ENCODE measurements at regions not wholly inside any gene's neighbourhood (a gene's known extent, or its start where the extent isn't known, plus 50 kb on each side); places are given as distances from the start of the nearest gene placed in this dataset.

DNA sequence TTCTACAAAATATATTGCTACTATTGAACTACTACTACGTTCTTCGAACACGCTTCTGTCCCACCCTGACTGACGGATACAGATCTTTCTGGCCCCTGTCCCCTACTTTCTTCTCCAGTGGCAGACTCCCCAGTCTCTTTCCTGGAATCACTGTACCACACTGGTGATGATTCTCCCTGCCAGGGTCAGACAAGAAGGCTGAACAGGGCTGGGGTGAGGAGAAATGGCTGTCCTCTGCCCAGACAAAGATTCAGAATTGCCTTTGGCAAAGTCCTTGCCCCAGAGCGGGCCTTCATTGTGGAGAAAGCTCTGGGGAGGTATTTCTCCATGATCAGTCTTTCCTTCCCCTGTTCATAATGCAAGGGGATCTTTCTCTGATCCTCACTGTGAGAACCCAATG, 1417.1 kb downstream of the BRD1 start:
- no peak for TF ChIP-seq SP1 (IDR thresholded peaks at IDR 0.05; ENCODE audit: low read depth)
- TF ChIP-seq SIN3A (IDR thresholded peaks at IDR 0.05; ENCODE audit: low read depth) = no peak
- TF ChIP-seq, protein P1, sequence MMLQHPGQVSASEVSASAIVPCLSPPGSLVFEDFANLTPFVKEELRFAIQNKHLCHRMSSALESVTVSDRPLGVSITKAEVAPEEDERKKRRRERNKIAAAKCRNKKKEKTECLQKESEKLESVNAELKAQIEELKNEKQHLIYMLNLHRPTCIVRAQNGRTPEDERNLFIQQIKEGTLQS (IDR thresholded peaks at IDR 0.05) = no peak
- TF ChIP-seq RAD21 (IDR thresholded peaks at IDR 0.05; ENCODE audit: low read depth) = no peak
- TF ChIP-seq, protein P2, sequence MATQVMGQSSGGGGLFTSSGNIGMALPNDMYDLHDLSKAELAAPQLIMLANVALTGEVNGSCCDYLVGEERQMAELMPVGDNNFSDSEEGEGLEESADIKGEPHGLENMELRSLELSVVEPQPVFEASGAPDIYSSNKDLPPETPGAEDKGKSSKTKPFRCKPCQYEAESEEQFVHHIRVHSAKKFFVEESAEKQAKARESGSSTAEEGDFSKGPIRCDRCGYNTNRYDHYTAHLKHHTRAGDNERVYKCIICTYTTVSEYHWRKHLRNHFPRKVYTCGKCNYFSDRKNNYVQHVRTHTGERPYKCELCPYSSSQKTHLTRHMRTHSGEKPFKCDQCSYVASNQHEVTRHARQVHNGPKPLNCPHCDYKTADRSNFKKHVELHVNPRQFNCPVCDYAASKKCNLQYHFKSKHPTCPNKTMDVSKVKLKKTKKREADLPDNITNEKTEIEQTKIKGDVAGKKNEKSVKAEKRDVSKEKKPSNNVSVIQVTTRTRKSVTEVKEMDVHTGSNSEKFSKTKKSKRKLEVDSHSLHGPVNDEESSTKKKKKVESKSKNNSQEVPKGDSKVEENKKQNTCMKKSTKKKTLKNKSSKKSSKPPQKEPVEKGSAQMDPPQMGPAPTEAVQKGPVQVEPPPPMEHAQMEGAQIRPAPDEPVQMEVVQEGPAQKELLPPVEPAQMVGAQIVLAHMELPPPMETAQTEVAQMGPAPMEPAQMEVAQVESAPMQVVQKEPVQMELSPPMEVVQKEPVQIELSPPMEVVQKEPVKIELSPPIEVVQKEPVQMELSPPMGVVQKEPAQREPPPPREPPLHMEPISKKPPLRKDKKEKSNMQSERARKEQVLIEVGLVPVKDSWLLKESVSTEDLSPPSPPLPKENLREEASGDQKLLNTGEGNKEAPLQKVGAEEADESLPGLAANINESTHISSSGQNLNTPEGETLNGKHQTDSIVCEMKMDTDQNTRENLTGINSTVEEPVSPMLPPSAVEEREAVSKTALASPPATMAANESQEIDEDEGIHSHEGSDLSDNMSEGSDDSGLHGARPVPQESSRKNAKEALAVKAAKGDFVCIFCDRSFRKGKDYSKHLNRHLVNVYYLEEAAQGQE (IDR thresholded peaks at IDR 0.05; ENCODE audit: low read depth) = no peak
- TF ChIP-seq EZH2 (IDR thresholded peaks at IDR 0.05) = no peak
- no peak for TF ChIP-seq CEBPB (IDR thresholded peaks at IDR 0.05; ENCODE audit: low read depth)
- TF ChIP-seq, protein P3, sequence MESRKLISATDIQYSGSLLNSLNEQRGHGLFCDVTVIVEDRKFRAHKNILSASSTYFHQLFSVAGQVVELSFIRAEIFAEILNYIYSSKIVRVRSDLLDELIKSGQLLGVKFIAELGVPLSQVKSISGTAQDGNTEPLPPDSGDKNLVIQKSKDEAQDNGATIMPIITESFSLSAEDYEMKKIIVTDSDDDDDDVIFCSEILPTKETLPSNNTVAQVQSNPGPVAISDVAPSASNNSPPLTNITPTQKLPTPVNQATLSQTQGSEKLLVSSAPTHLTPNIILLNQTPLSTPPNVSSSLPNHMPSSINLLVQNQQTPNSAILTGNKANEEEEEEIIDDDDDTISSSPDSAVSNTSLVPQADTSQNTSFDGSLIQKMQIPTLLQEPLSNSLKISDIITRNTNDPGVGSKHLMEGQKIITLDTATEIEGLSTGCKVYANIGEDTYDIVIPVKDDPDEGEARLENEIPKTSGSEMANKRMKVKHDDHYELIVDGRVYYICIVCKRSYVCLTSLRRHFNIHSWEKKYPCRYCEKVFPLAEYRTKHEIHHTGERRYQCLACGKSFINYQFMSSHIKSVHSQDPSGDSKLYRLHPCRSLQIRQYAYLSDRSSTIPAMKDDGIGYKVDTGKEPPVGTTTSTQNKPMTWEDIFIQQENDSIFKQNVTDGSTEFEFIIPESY (IDR thresholded peaks at IDR 0.05; ENCODE audit: extremely low read depth, insufficient replicate concordance, low read length) = no peak
- no peak for TF ChIP-seq ELF1 (IDR thresholded peaks at IDR 0.05; ENCODE audit: borderline replicate concordance, low read depth)
- TF ChIP-seq ZNF274 (IDR thresholded peaks at IDR 0.05; ENCODE audit: low read depth, low read length) = no peak
- TF ChIP-seq YY1 (IDR thresholded peaks at IDR 0.05; ENCODE audit: extremely low read depth, insufficient replicate concordance, low read depth, low read length) = no peak
- TF ChIP-seq ZFX (IDR thresholded peaks at IDR 0.05) = no peak
- TF ChIP-seq, protein P4, sequence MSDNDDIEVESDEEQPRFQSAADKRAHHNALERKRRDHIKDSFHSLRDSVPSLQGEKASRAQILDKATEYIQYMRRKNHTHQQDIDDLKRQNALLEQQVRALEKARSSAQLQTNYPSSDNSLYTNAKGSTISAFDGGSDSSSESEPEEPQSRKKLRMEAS (IDR thresholded peaks at IDR 0.05) = no peak
- TF ChIP-seq, protein P5, sequence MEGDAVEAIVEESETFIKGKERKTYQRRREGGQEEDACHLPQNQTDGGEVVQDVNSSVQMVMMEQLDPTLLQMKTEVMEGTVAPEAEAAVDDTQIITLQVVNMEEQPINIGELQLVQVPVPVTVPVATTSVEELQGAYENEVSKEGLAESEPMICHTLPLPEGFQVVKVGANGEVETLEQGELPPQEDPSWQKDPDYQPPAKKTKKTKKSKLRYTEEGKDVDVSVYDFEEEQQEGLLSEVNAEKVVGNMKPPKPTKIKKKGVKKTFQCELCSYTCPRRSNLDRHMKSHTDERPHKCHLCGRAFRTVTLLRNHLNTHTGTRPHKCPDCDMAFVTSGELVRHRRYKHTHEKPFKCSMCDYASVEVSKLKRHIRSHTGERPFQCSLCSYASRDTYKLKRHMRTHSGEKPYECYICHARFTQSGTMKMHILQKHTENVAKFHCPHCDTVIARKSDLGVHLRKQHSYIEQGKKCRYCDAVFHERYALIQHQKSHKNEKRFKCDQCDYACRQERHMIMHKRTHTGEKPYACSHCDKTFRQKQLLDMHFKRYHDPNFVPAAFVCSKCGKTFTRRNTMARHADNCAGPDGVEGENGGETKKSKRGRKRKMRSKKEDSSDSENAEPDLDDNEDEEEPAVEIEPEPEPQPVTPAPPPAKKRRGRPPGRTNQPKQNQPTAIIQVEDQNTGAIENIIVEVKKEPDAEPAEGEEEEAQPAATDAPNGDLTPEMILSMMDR (IDR thresholded peaks at IDR 0.05 in 2 of 3, conservative IDR thresholded peaks at IDR 0.05 in 1 of 3; ENCODE audit: borderline replicate concordance in 1 of 3, insufficient read depth in 1 of 3, low read depth in 2 of 3, low read length in 2 of 3) = no peak

More for the DNA sequence above, 1417.1 kb downstream of the BRD1 start:
- Histone ChIP-seq H4K20me1 (ENCODE audit: insufficient read depth) (no peaks in the 10 kb centered on the region), H3K4me3 (replicated peaks in 1 of 2; ENCODE audit: low read depth in 1 of 2, low read length in 2 of 2) (no peak overlapping the region), H3K27ac (ENCODE audit: low read depth, low read length) (no peak overlapping the region), H3K36me3 (ENCODE audit: control insufficient read depth in 1 of 2, insufficient read depth in 2 of 2, low read length in 2 of 2) (no peaks in the 10 kb centered on the region), H3K4me2 (ENCODE audit: low read length) (no peak overlapping the region), H3K9ac (ENCODE audit: low read length) (no peak overlapping the region), H3K9me2 (ENCODE audit: insufficient read depth) (no peaks in the 10 kb centered on the region), H3K79me2 (ENCODE audit: insufficient read depth, low read length) (no peaks in the 10 kb centered on the region), H3K4me1 (ENCODE audit: control insufficient read depth in 1 of 2, insufficient read depth in 2 of 2, low read length in 2 of 2) (no peaks in the 10 kb centered on the region), H3K9me3 (ENCODE audit: control insufficient read depth in 1 of 2, insufficient read depth in 1 of 2, low read depth in 1 of 2, low read length in 2 of 2) (peaks cover 0 to 7% of the 10 kb centered on the region in 2 experiments; a peak in 1 of 4 replicates), H2AFZ (ENCODE audit: low read depth, low read length, poor library complexity, severe bottlenecking) (no peak overlapping the region), H3K27me3 (ENCODE audit: insufficient read depth, low read length) (peaks cover 4% of the 10 kb centered on the region; the same call in 1 of the 2 replicates)
- intact Hi-C loops (cut with micrococcal nuclease) = no loop called here
- BruUV-seq (replicated peaks) = no TSS peak
- ChIA-PET CTCF (no interaction called here), POLR2A (no interaction called here), RAD21 (ENCODE audit: low non-redundant PET in 1 of 2, low total read pairs in 2 of 2, uncharacterized antibody in 2 of 2, unreplicated experiment in 2 of 2) (no interaction called here)
- ATAC-seq = no peak
- DNase-seq (ENCODE audit: low read depth, low spot score) = no peak
